IMR-90 (cell line): ENCODE measurements at regions not wholly inside any gene's neighbourhood (a gene's known extent, or its start where the extent isn't known, plus 50 kb on each side); places are given as distances from the start of the nearest gene placed in this dataset.

Experiments used
- ATAC-seq: fragments of 200-7000 bp; cut with Tn5 transposase; 2 replicates; pipeline ENCODE4 v1.9.1; 2020; ENCODE audit warnings: low read depth, mild to moderate bottlenecking, moderate library complexity
- BruUV-seq: library from RNA; stranded (reverse); fragments of 400-500 nt; replicated peaks from 2 replicates; lab custom pipeline; 2021; lab: Mats Ljungman, UMichigan
- CTCF ChIA-PET: fragments of 300-600 bp; formaldehyde crosslinking; extraction: SDS; loops from one replicate; lab custom pipeline; 2021; ENCODE audit warnings: antibody characterized with exemption; lab: Yijun Ruan, JAX
- POLR2A ChIA-PET: fragments of 300-600 bp; sonication (Branson Sonifier 250); formaldehyde crosslinking; loops from one replicate; lab custom pipeline; 2022; ENCODE audit warnings: antibody characterized with exemption; ENCODE audit not compliant: unreplicated experiment; lab: Charles Lee
- DNase-seq: peaks from one replicate; pipeline ENCODE4 v3.0.0; 2013
- H2AFZ ChIP-seq: replicated peaks from 2 replicates; pipeline ENCODE3; 2013; ENCODE audit warnings: low read length, mild to moderate bottlenecking; ENCODE audit not compliant: poor library complexity
- H2AK5ac ChIP-seq: 2 replicates; pipeline ENCODE4 v1.6.1; 2013; ENCODE audit warnings: low read depth, low read length, inconsistent platforms
- H2AK9ac ChIP-seq: replicated peaks from 2 replicates; pipeline ENCODE3; 2013; ENCODE audit warnings: mild to moderate bottlenecking, low read depth, low read length, moderate library complexity; ENCODE audit not compliant: poor library complexity
- H2BK120ac ChIP-seq: 2 replicates; pipeline ENCODE4 v1.6.1; 2013; ENCODE audit warnings: low read depth, low read length, inconsistent platforms
- H2BK15ac ChIP-seq: 3 replicates; pipeline ENCODE4 v1.6.1; 2013; ENCODE audit warnings: low read depth, low read length, inconsistent platforms
- H2BK20ac ChIP-seq: 2 replicates; pipeline ENCODE4 v1.6.1; 2013; ENCODE audit warnings: low read depth, mild to moderate bottlenecking, inconsistent platforms, low read length, moderate library complexity
- H2BK5ac ChIP-seq: 2 replicates; pipeline ENCODE4 v1.6.1; 2013; ENCODE audit warnings: mild to moderate bottlenecking, low read depth, low read length, inconsistent platforms; ENCODE audit not compliant: poor library complexity, severe bottlenecking
- H3K14ac ChIP-seq: replicated peaks from 2 replicates; pipeline ENCODE4 v1.6.1; 2013; ENCODE audit warnings: low read depth, low read length, inconsistent platforms
- H3K18ac ChIP-seq: 2 replicates; pipeline ENCODE4 v1.6.1; 2013; ENCODE audit warnings: low read depth, low read length, control low read depth
- H3K23ac ChIP-seq: 2 replicates; pipeline ENCODE4 v1.6.1; 2013; ENCODE audit warnings: low read depth, low read length, inconsistent platforms
- H3K27ac ChIP-seq: 2 replicates; pipeline ENCODE4 v1.5.1; 2013; ENCODE audit warnings: mild to moderate bottlenecking, control low read depth, low read length; ENCODE audit not compliant: insufficient read depth
- H3K27me3 ChIP-seq: 2 replicates; pipeline ENCODE4 v1.6.1; 2013; ENCODE audit warnings: low read length; ENCODE audit not compliant: control insufficient read depth, insufficient read depth
- H3K36me3 ChIP-seq: 2 replicates; pipeline ENCODE4 v1.6.1; 2013; ENCODE audit warnings: low read length, mixed read lengths; ENCODE audit not compliant: control insufficient read depth, insufficient read depth
- H3K4ac ChIP-seq: 2 replicates; pipeline ENCODE4 v1.6.1; 2013; ENCODE audit warnings: low read depth, low read length, inconsistent platforms
- H3K4me1 ChIP-seq: 2 replicates; pipeline ENCODE4 v1.6.1; 2013; ENCODE audit warnings: low read length, mixed read lengths; ENCODE audit not compliant: control insufficient read depth, insufficient read depth
- H3K4me2 ChIP-seq: 2 replicates; pipeline ENCODE4 v1.6.1; 2013; ENCODE audit warnings: low read depth, mild to moderate bottlenecking, control low read depth, low read length, moderate library complexity
- H3K4me3 ChIP-seq: 2 replicates; pipeline ENCODE4 v1.5.1; 2013; ENCODE audit warnings: low read depth, mild to moderate bottlenecking, control low read depth, low read length, moderate library complexity; ENCODE audit not compliant: insufficient read depth
- H3K56ac ChIP-seq: 2 replicates; pipeline ENCODE4 v1.6.1; 2013; ENCODE audit warnings: low read length, inconsistent platforms; ENCODE audit not compliant: insufficient read depth; ENCODE audit errors: extremely low read depth
- H3K79me1 ChIP-seq, 2 experiments: 2 replicates each; pipeline ENCODE4 v1.6.1; 2013; ENCODE audit warnings: low read length in 2 of 2, inconsistent platforms in 1 of 2, low read depth in 1 of 2
- H3K9ac ChIP-seq: 2 replicates; pipeline ENCODE4 v1.6.1; 2013; ENCODE audit warnings: low read depth, low read length, control low read depth
- H3K9me1 ChIP-seq: 2 replicates; pipeline ENCODE4 v1.6.1; 2013; ENCODE audit warnings: low read length, inconsistent platforms; ENCODE audit not compliant: insufficient read depth
- H3K9me3 ChIP-seq: 2 replicates; pipeline ENCODE4 v1.6.1; 2013; ENCODE audit warnings: low read length; ENCODE audit not compliant: control insufficient read depth, insufficient read depth
- H4K20me1 ChIP-seq: 2 replicates; pipeline ENCODE4 v1.6.1; 2013; ENCODE audit warnings: low read length, inconsistent platforms; ENCODE audit not compliant: insufficient read depth
- H4K5ac ChIP-seq: 2 replicates; pipeline ENCODE4 v1.6.1; 2013; ENCODE audit warnings: mild to moderate bottlenecking, low read depth, low read length, control low read depth
- H4K8ac ChIP-seq, 2 experiments: 2 replicates each; pipeline ENCODE4 v1.6.1; 2013; ENCODE audit warnings: low read depth in 2 of 2, low read length in 2 of 2, control low read depth in 1 of 2, inconsistent platforms in 1 of 2
- H4K91ac ChIP-seq: 2 replicates; pipeline ENCODE4 v1.6.1; 2013; ENCODE audit warnings: low read depth, low read length, inconsistent platforms; ENCODE audit not compliant: insufficient read depth
- CHD1 ChIP-seq: IDR thresholded peaks from 2 replicates; pipeline ENCODE4 v1.6.1; 2012; ENCODE audit warnings: low read depth, low read length, improper control_type of control experiment
- MAFK ChIP-seq: IDR thresholded peaks from 2 replicates; pipeline ENCODE4 v1.6.1; 2012; ENCODE audit warnings: low read depth, low read length, improper control_type of control experiment
- MAZ ChIP-seq: IDR thresholded peaks from 2 replicates; pipeline ENCODE4 v1.6.1; 2012; ENCODE audit warnings: low read depth, mild to moderate bottlenecking, low read length, improper control_type of control experiment, moderate library complexity, borderline replicate concordance
- NFE2L2 ChIP-seq: fragments of 150-350 bp; IDR thresholded peaks from 2 replicates; pipeline ENCODE4 v1.6.1; 2016; ENCODE audit warnings: low read depth, mild to moderate bottlenecking, low read length
- RCOR1 ChIP-seq: IDR thresholded peaks from 2 replicates; pipeline ENCODE4 v1.6.1; 2012; ENCODE audit warnings: mild to moderate bottlenecking, low read length, improper control_type of control experiment; ENCODE audit not compliant: insufficient replicate concordance
- WGBS, 2 experiments: methylation state at CpG; one replicate each; pipeline versions ENCODE4 v1.1.5 to v1.1.7; 2013; ENCODE audit warnings: missing lambda C conversion rate in 2 of 2; ENCODE audit not compliant: insufficient read length in 1 of 2; ENCODE audit errors: extremely low coverage in 2 of 2; 5-methylcytosine and 5-hydroxymethylcytosine counted together
- dilution Hi-C: fragments of 300-500 bp; cut with HindIII; formaldehyde crosslinking; loops from one replicate; pipeline ENCODE4 v1.14.3; 2018; ENCODE audit warnings: low sequenced_read_pairs; ENCODE audit not compliant: unreplicated experiment
- in situ Hi-C: fragments of 300-500 bp; cut with MboI; formaldehyde crosslinking; loops from 3 replicates; pipeline ENCODE4 v1.14.3; 2019; ENCODE audit warnings: low sequenced_read_pairs, inconsistent platforms, mixed read lengths
- intact Hi-C: fragments of 100-400 bp; cut with micrococcal nuclease; formaldehyde crosslinking; loops from 2 replicates; pipeline ENCODE4 v1.10.0; 2022

- Histone ChIP-seq H2AK9ac (peak overlapping the region; percentile 72), H4K91ac (no peak overlapping the region), H3K9me1 (no peaks in the 10 kb centered on the region), H4K20me1 (no peaks in the 10 kb centered on the region), H3K9me3 (no peaks in the 10 kb centered on the region), H3K18ac (no peak overlapping the region), H3K4ac (no peak overlapping the region), H3K4me3 (no peak overlapping the region), H3K36me3 (no peaks in the 10 kb centered on the region), H3K27me3 (no peaks in the 10 kb centered on the region), H3K4me1 (no peaks in the 10 kb centered on the region), H2AFZ (no peak overlapping the region), H2BK5ac (no peak overlapping the region), H2BK120ac (no peak overlapping the region), H3K56ac (no peak overlapping the region), H4K5ac (no peak overlapping the region), H2BK15ac (no peak overlapping the region), H2AK5ac (no peak overlapping the region), H3K27ac (no peak overlapping the region), H3K23ac (no peak overlapping the region), H3K9ac (no peak overlapping the region), H3K79me1 (no peaks in the 10 kb centered on the region), H3K14ac (no peak overlapping the region), H4K8ac (no peak overlapping the region), H3K4me2 (no peak overlapping the region), H2BK20ac (no peak overlapping the region)
- intact Hi-C loops: no loop called here
- no TSS peak for BruUV-seq
- ATAC-seq (no peak), DNase-seq (no peak)
- in situ Hi-C loops: no loop called here
- dilution Hi-C loops: no loop called here
- 6% methylated on average over 3 of the region's 4 CpGs; no CpG with 5 or more reads in 1 of the 2 experiments for WGBS, 2 experiments
- TF ChIP-seq MAFK (no peak), NFE2L2 (no peak), MAZ (no peak), RCOR1 (no peak), CHD1 (no peak)
- CTCF ChIA-PET: no interaction called here
- POLR2A ChIA-PET: no interaction called here
Observed at GRCh38 chr18:57095884-57096283, 51.0 kb upstream of the BOD1L2 start.
